GM19035 (cell line): ENCODE measurements at regions not wholly inside any gene's neighbourhood (a gene's known extent, or its start where the extent isn't known, plus 50 kb on each side); places are given as distances from the start of the nearest gene placed in this dataset.

ENCODE experiments used
- ATAC-seq: cut with Tn5 transposase; IDR thresholded peaks from one replicate; pipeline ENCODE4 v1.9.1; 2021; ENCODE audit not compliant: unreplicated experiment

DNA sequence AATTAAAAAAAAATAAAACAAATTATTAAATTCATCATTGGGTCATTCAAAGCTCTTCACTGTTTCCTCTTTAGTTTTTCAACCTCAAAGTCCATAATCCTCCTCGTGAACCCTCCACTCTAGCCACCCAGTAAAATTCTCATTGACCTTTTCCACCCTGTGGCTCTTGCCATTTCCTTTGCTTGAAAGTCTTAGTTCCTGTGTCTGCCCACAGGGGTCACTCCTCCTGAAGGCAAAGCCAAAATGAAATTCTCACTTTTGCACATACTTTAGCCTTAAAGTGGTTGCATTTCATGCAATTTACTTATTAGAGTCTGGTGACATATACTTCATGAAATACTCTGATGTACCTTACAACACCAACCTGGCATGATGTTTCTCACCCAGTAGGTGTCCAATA is 263.7 kb downstream of the BMP2 start:
- ATAC-seq = no peak

DNA sequence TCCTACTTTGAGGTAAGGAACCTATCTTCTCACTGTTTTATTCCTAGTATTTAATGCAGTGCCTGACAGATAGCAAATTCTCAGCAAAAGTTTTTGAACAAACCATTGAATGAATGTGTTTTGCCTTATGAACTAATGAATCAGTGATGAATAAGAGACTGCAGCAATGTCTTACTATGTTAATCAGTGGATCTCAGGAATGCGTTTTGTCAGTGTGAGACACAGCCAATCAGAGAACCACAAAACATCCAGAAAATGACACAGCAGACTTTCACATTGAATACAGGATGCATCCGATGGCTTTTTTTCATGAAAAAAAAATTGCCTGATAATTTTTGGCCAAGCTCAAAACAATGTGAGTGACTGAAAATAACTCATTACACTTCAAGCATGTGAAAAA is 270.5 kb downstream of the BMP2 start:
- no peak for ATAC-seq

DNA sequence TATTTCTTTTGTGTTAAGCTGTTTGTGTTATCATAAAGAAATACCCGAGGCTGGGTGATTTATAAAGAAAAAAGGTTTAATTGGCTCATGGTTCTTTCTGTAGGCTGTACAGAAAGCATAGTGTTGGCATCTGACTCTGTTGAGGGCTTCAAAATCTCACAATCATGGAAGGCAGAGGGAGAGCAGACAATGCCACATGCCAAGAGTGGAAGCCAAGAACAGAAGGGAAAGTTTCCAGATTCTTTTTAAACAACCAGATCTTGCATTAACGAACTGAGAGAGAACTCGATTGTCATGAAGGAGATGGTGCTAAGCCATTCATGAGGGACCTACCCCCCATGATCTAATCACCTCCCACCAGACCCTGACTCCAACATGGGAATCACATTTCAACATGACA is 290.1 kb downstream of the BMP2 start:
- no peak for ATAC-seq

DNA sequence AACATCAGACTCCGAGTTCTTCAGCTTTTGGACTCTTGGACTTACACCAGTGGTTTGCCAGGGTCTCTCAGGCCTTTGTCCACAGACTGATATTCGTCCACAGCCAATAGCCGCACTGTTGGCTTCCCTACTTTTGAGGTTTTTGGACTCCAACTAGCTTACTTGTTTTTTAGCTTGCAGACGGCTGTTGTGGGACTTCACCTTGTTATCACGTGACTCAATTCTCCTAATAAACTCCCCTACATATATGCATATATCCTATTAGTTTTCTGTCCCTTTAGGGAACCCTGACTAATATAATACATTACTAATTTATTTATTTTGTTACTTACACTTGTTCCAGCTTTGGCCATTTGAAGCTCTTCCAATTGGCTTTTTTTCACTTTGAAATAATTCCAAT is 311.3 kb downstream of the BMP2 start:
- no peak for ATAC-seq

DNA sequence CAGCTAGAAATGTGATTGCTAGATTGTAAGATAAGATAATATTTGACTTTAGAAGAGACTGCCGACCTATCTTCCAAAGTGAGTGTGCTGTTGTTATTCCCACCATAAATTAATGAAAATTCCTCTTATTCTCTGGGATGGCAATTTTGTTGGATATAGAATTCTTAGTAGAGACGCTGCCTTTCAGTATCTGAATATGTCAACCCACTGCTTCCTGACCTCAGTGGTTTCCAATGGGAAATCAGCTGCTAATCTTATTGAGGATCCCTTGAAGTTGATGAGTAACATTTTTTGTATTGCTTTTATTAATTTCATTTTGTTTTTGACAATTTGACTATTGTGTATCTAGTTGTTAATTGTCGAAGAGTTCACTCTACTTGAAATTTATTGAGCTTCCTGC is 313.0 kb downstream of the BMP2 start:
- ATAC-seq = no peak

DNA sequence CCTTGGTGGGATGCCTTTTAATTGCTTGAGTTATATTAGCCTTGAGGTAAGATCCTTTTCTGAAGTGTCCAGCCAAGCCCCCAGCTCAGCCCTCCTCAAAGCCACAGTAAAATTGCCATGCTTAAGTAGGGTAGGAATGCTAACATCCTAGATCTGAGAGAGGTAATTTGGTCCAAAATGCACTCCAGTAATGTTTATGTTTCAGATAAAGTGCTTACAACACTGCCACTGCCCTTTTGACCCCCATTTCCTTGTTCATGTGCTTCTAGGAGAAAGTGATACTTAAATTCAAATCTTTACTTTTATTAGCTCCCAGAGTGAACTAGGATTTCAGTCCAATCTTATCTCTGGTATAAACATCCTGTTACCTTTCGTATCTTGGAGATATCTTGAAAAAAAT is 318.0 kb downstream of the BMP2 start:
- ATAC-seq = no peak

DNA sequence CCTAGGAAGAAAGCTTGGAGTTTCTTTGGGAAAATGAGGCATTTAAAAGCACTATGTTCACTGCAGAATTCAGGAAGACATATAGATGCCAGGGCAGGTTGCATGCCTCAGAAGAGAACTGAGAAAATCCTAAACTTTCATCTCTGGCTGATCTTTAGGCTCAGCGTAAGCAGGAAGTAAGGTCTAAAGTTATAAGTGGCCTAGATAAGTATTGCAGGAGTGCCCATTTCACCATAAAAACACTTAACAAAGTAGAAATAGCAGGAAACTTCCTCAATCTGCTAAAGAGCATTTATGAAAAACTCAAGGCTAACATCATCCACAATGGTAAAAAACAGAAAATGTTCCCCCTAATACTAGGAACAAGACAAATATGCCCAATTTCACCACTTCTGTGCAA is 320.3 kb downstream of the BMP2 start:
- ATAC-seq = no peak

DNA sequence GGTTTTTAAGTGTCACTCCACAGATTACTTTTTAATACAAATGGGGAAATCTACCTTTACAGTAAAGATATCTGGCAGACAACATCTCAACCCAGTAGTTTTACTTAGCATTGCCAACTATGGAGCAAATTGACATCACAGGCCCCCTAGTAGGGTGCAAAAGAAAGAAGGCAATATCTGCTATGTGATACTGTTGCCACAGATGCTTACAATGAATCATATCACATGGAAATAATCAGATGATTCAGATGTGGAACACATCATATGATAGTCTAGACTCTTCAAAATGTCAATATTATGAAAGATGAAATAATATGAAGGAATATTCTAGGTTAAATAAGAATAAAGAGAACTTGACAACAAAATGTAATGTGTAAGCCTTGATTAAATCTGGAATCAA is 322.5 kb downstream of the BMP2 start:
- no peak for ATAC-seq

DNA sequence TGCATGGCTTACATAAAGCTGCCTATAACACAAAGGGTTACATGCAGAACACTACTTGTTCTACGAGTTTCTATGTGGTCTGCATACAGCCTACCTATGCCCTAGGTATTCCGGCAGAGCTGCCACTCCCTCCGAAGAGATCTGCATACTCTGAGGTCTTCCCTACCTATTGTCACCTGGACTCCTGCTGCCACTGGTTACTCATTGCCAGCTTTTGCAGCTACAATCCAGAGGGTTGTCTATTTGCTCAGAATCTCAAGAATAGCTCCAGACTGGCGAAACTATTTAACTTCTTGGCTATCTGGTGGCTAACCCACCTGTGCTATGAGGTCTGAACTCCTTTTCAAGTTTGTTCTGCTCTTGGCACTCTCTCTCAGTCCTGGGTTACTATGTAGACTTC is 323.3 kb downstream of the BMP2 start:
- no peak for ATAC-seq

DNA sequence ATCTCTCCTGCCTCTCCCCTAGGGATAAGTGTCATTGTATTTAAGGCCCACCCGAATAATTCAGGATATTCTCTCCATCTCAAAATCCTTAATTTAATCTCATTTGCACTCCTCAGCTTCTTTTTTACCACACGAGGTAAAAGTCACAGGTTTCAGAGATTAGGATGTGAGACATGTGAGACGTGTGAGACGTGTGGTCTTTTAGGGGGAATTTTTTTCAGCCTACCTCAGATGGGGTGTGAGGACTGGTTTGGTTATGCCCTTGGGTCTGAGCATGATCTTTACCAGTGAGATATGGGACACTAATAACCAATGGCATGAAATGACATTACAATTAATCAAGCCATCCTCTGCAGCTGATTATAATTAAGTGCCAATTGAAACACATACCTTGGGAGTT is 324.2 kb downstream of the BMP2 start:
- no peak for ATAC-seq

DNA sequence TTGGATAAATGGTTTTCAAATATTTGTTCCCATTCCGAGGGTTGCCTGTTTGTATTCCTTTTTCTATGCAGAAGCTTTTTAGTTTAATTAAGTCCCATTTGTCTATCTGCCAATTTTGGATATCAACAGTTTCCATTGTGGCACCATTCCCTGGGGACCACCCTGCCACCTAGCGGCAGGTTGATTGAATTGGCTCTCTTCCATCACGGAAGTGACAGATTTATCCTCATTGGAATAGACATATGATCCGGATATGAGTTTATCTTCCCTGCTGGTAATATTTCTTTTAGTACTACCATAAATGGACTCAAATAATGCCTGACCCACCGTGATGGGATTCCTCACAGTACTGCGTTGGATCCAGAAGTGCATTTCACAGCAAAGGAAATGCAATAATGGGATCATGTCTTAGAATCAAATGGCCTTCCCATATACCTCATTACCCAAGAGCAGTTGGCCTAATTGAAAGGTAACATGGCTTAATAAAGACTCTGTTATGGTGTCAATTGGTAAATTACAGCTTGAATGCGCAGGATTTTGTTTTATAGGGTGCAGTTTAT is 327.0 kb downstream of the BMP2 start:
- ATAC-seq = no peak

DNA sequence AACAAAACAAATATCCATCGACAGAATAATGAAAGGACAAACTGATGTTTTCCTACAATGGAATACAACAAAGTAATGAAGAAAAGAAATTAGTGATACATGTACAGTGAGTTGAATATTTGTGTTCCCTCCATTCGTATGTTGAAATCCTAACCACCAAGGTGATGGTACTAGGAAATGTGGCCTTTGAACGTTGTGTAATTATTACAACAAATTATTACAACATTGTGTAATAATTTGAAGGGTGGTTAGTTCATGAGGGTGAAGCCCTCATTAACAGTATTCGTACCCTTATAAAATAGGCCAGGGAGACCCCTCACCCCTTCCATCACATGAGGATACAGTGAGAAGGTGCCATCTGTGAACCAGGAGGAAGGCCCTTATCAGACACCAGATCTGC is 339.4 kb downstream of the BMP2 start:
- ATAC-seq = no peak

DNA sequence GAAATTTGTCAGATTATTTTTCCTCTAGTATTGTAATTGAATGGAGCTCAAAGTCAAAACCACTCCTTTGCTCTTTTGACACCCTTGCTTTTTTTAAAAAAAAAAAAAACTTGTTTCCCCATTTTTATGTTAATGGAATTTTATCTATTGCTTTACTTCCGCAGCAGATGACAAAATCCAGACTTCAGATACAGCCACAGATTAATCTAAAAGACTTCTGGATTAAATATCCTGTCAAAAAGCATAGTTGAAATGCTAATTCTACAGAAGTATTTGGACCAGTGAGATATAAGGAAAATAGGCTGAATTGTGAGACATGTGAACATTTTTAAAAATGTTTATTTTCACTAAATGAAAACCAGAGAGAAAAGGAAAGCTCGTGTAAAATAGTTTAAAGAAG is 341.4 kb downstream of the BMP2 start:
- ATAC-seq = no peak

DNA sequence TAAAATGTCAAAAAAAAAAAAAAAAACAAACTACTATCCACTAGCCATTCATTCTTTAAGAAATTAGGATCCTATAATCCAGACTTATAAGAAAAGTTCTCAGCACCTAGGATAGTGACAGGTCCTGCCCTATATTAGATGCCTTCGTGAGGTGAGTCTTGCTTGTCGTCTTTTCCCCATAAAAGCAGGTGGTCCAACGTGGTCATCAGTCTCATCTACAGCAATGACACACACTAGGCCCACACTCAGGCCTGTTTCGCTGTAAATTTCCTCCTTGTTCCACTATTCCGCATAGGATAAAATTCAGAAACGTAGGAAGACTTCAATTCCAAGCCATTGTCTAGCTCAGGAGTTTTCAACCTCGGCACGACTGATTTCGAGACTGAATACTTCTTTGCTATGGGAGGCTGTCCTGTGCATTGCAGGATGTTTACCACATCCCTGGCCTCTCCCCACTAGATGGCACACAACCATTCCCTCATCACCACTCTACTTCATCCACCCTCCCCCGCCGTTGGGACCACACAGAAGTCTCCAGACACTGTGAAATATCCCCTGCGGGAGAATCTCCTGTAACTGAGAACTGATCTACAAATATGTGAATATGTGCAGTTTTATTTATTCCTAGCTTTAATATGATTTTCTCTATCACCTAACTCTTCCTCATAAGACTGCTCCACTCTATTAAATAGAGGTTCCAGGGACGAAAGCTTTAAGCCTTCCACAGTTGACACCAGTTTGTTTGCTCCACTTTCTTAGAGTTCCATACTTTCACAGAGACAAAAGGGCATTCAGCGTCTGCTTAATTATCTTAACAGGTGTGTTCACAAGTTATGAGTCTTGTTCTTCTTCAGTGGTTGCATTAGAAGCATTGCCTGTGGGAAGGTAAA is 346.3 kb downstream of the BMP2 start:
- no peak for ATAC-seq

DNA sequence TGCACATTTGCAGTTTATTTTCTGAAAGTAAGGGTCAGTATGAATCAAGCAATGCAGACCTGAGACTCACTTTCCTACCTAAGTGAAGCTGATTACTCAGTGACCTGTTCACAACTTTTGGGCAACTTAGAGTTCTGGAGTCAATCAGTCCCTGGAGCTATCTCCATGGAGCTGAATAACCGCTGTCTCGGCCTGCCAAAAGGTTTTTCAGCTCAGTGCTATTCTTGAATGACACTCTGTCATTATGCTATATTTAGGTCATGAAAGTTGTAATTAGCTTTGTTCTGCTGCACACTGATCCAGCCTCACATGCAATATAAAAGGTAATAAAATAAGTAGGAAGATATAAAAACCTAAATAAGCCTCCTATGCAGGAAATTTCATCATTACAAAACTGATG is 356.0 kb downstream of the BMP2 start:
- no peak for ATAC-seq

DNA sequence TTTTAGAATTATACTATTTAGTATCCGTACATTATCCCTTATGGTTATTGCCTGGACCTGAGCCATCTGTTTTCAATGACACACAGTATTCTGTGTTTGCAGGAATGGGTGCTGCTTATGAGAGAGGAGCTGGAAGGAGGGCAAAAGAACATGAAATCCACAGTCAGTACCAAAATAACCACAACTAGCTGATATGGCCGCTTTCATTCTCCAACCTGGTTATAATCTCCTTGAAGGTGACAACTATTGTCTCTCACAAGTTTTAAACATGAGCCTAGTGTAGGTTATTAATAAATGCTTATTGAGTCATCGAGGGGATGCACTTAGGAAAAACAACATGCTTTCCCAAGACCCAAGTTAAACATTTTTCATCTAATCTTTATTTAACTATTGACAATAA is 356.6 kb downstream of the BMP2 start:
- no peak for ATAC-seq

DNA sequence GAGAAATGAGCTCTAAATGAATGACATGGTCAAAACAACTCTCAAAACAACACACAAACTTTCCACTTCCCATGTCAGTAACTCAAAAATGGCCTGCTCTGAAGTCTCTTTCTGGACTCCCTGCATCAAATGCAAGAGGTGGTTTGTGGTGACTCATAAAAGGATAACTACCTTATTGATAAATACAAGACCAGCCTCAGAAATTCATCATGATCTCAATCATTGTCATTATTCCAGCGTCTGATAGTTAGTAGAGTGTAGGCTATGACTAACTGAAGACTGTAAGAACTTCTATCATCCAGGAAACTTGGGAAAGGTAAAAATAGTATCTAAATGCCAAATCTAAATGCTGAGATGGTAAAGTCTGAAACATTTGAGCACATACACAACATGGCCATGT is 369.4 kb downstream of the BMP2 start:
- no peak for ATAC-seq

DNA sequence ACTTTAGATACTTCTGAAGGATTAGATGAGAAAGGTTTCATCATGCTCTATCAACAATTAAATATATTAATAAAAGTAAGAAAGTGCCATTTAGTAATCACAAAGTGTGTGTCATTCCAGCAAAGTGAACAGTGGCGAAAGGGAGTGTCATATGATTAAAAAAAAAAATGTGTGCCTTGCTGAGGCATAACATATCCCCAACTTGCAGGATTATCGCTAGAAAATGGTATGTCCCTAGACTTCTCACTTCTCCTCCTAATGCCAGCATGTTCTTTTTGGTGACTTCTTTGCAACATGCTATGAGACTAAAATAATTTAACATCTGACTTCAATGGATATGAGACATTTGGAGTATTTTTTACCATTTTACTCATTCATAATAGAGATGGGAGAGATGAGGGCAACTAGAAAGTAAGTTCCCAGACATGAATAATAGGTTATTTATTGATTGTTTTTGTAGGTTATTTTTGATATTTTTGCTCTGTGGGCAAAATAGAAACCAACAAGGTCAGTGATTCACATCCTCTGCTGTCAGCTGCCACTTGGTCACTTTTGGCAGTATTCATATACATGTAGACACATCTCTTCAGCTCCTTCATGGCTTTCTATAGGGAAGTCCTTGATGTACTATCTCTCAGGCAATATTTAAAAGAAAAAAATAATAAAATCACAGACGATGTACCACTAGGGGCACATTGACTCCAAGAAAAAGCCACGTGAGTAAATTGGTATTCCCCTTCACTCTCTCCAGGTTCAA is 370.1 kb downstream of the BMP2 start:
- no peak for ATAC-seq

DNA sequence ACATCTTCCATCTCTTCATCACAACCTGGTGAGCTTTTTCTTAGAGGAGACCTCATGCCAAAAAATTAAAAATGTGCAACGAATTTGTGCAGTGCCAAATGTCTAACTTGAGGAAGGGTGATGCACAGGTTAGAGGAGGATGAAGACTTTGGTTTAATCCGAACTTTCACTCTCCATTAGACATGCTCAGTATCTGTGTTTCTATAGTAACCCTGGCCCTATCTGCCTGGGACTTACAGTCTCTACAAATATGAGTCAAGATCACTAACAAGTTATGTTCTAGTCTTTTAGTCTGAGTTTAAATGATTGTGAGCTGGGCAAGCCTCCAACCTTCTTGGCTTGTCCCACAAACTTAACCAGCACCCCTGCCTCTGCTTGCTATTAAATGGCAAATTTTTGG is 377.0 kb downstream of the BMP2 start:
- no peak for ATAC-seq

DNA sequence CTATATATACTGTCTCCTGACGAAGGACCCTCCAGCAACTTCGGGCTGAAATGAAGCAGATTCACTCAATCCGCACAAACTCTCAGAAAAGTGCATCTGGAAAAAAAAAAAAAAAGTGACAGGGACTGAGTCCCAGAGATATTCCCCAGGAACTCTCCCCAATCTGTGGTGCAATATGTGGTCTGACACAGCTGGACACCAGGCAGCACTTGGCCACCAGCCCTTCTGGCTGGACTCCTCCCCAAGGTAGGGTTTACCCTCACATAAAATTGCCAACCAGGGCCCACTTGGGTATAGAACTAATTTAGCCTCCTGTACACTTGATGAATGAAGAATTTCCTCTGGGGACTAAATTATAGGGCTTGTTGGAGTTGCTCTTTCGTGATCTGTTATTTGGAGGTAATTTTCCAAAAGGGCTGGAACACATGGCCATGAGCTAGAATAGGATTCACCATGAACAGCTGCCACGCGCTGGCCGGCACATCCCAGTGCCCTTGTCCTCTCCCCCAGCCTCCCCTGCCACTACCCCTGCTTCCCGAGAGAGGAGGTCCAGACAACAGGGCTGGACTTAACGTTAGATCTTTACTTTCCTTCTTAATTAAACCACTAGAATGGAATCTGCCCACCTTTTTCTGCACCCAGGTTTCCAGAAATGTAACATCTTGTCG is 379.2 kb downstream of the BMP2 start:
- ATAC-seq = no peak

DNA sequence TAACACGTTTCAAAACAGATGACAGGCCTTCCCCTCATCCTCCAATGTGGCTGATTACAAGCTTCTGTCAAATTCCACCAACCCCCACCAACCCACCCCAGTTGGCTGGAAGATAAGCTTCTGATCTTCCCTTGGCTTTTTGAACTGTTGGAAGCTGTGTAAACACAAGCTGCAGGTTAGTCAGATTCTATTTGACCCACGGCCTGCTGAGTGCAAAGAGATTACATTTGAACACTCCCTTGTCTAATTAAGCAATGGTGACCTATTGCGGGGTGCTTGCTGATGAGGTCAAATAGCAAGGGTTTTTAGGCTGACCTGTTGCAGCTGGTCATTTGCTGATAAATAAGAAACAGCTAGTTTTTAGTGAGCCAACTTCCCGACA is 379.7 kb downstream of the BMP2 start:
- ATAC-seq = no peak
